Activated CD4-positive, alpha-beta T cell treated with anti-CD3 and anti-CD28 coated beads, Interleukin-2, amount 50 U/mL, for 4 hours (primary cell): ENCODE measurements at regions not wholly inside any gene's neighbourhood (a gene's known extent, or its start where the extent isn't known, plus 50 kb on each side); places are given as distances from the start of the nearest gene placed in this dataset.

Experiments used
- DNase-seq, 2 experiments: peaks; one replicate each; pipeline ENCODE4 v3.0.0-alpha.2; 2020

DNA sequence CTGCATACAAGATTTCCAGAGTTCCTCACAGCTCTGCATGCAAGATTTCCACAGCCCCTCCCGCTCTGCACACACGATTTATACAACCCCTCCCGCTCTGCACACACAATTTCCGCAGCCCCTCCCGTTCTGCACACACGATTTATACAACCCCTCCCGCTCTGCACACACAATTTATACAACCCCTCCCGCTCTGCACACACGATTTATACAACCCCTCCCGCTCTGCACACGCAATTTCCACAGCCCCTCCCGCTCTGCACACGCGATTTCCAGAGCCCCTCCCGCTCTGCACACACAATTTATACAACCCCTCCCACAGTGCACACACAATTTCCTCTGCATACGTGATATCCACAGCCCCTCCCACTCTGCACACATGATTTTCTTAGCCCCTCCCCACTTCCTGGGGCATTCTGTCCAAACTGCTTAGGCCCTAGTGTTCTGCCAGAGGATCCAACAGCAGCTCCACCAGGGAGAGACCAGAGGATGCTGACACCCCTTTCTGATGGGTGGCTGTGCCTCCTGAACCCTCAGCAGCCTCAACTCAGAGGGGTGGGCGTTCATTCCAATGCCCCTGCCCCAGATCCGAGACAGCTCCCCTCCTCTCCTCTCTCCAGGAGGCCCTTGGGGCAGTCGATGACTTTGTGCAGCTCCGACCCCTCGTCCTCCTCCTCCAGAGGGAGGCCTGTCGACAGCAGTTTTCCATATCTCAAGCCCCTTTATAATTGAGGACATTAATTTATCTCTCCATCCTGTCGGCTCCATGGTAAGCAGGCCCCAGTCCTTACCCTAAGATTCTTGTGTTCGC is 671.7 kb downstream of the BRD1 start:
- no peak for DNase-seq

DNA sequence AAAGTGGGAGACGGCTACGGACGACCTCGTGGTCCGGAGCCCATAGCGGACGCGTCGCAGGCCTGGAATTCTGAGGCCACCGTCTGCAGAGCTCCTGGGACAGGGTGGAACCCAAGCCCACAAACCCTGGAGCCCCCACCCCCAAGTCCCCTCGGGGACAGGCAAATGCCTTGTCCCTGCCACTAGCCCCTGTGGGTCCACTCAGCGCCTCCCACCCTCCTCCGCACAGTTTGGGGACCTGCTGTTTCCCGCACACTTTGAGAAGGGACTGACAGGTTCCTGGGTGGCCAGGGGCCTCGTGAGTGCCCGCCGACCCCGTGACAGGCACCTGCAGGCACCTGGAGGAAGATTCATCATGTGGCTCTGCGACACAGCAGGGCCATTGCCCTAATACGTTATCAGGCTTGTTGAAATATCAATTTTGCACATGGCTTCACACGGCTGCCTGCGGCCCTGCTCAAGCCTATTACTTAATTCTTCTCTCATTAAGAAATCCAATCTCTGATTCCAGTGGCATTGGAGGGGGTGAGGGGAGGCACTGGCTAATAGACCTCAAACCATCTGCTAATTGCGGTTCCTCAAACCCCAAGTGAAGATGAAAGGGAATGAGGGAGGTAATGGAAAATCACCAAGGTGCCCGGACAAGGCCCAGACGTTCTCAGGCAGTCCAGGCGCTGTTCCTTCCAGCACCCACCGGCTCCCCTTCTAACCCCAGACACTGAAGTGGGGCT is 672.5 kb downstream of the BRD1 start:
- DNase-seq, result no peak

DNA sequence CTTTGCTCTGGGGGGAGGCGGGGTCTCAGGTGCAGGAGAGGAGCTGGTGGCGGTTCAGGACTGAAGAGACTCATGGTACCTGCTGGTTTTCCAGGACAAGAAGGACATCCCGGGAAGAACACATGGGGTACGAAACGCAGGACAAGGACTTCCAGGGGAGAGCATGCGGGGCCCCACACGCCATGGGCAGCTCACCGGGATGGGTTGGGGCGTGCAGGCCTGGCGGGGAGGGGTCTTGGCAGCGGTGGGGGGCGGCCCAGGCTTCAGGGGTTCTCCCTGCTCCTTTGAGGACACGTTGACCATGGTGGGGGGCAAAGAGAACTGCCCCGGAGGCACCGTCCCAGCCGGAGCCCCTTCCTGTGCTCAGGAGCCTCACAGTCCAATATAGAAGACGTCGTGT is 673.2 kb downstream of the BRD1 start:
- DNase-seq, result no peak

DNA sequence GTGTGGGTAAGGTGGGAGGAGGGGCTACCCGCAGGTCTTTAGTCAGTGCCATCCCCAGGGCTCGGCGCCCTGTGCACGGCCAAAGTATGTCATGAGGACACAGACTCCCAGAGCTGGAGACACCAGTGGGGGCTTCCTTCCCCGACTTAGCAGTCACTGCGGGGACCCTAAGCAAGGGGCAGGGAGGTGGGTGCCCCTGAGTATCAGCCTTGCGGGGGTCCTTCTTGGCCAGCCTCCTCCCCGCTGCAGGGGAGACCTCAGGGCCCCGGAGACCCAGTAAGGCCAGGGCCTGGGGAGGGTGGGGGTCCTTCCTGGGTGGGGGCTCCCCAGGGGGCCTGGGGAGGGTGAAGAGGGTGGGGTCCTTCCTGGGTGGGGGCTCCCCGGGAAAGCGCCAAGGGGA is 673.8 kb downstream of the BRD1 start:
- no peak for DNase-seq

DNA sequence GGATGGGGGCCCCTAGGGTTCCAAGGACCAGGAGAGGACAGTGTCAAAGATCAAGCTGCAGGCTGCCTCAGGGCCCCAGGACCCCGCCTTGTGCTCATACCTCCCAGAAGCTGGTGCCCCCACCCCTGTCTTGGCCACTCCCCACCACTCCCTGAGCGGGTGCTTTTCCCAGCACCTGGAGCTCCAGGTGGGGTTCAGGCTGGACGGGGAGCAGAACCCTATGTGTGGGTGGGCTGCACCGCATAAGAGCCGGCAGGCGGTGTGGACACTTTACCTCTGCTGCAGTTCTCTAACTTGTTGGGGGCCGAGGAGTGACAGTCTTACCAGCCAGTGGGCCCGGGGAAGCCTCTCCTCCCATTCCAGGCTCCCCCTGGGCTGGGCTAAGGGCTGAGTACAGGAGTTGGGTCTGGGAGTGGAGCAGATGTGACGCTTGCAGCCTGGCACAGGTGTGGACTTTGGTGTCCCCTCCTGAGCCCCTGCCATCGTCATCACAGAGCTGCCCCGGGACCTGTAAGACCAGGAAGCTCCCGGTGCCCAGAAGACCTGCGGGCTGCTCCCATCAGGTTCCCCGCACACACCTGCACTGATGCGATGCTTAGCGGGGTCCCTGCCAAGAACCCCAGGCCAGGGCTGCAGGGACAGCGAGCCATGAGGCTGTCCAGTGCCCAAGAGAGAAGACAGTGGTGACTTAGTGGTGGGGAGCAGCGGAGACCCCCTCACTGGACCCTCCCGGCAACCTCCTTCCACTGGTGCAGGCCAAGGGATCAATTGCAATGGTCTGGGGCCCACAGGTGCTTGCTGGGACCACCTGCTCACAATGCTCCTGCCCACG is 674.5 kb downstream of the BRD1 start:
- no peak for DNase-seq

DNA sequence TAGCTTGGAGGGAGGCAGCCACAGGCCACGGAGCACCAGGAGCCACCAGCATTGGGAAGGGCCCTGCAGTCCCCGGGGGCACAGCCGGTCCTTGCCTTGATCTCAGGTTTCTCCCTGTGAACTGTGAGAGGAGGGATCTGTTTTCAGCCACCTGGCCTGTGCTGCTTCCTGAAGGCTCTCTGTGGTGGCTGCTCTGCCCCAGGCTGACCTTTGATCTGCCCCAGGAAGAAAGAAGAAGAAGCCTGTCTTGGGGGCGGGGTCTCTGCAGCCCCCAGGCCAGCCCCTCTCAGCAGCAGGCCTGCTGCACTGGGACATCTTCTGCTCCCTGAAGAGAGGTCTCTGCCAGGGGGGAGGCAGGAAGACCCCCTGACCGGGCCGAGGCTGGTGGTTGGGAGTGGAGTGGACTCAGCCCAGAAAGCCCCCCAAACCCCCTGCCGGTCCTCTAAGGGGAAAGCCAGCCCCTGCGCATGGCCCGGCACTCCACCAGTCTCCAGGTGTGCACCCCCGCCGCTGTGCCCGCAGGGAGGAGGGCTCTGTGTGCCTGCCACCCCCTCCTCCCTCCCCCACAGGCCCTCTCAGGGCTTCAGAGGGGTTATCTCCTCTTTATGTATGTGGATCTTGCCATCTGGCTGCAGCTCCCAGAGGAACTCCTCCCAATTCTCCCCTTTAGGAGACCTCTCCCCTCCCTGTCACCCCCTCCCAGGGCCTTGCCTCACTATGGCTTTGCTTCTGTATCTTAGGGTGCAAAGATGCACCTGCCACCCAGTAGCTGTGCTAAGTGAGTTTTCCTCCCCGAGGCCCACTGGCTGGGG is 675.3 kb downstream of the BRD1 start:
- DNase-seq, result no peak

DNA sequence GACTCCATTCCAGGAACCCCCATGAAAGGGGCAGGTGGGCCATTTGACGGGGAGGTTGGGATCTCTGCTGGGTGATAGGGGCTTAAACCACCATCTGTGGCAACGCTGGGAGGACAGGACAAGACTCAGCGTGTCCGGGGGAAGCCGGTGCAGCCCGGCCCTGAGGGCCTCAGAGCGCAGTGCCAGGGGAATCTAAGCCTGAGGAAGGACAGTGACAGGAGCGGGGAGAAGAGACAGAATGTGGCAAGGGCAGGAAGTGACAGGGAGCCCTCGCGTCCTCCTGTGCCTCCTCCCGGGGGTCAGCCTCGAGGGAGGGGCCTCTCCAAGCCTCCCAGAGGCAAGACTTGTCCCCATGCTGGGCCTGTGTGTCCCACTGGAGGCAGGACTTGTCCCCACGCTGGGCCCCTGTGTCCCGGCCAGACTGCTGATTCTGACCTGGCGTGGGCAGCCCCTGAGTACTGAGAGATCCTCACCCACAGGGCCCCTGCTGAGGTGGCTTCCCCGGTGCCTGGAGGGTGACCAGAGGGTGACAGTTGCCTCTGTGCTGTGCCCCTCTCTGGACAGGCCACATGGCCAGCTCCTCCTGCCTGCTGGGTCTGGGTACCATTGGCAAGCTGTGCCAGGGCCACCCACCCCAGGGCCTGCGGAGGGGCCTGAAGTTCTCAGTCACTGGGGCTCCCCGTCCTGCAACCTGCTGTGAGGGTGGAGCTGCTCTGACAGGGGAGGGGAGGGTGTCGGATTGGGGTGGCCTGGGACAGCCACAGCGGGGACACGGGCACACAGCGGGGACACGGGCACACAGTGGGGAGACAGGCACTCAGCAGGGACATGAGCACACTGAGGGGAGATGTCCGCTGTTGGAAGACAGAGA is 676.2 kb downstream of the BRD1 start:
- no peak for DNase-seq

DNA sequence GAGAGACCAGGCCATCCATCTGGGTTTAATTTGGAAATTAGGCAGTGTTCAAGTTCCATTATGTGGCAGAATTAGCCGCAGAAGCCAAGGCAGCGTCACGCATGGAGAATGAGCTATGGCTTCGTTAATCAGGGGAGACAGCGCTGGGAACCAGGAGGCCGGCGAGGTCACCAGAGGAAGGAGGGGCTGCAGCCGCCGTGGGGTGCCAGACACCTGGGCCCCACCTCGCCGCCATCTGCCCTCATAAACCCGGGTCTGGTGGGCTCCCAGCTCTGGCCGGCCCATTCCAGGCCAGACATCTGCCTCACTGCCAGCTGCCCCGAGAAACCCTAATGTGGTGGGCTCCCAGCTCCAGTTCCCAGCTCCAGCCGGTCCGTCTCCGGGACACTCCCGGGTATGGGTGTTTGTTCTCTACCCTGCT is 676.9 kb downstream of the BRD1 start:
- no peak for DNase-seq

DNA sequence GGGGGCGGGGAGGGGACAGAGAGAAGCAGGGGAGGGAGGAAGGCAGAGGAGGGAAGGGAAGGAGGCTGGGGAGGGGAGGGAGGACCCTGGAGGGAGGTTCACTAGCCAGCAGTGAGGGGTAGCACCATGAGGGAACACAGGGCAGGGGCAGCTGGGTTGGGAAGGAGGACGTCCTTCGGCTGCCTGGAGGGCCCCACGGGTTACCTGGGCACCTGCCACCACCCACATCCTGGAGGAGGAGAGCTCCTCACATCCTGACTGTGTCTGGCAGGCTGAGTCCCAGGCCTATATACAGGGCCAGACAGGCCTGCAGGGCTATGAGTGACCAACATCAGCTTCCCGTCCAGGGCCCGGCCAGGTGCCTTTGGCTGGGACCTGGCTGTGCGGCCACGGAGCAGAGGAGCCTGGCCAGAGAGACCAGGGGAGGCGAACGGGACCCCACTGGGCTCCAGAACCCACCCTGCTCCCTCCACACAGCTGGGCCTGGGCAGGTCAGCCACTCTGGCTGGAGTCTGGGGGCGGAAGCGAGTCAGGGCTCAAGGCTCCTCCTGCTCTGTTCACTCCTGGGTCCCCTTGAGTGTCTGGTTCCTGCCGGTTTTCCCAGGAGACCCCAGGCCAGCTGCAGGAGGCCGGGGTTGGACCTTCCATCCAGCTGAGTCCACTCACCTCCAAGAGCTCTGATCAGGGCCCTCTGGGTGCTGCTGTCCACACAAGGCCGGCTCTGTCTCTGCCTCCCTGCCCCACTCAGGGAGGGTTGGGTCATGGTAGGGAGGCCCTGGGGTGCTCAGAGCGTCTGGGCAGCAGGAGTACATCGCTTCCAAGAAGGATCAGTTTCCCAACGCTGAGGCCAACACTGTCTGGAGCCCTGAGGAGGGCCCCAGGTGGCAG is 677.7 kb downstream of the BRD1 start:
- no peak for DNase-seq

DNA sequence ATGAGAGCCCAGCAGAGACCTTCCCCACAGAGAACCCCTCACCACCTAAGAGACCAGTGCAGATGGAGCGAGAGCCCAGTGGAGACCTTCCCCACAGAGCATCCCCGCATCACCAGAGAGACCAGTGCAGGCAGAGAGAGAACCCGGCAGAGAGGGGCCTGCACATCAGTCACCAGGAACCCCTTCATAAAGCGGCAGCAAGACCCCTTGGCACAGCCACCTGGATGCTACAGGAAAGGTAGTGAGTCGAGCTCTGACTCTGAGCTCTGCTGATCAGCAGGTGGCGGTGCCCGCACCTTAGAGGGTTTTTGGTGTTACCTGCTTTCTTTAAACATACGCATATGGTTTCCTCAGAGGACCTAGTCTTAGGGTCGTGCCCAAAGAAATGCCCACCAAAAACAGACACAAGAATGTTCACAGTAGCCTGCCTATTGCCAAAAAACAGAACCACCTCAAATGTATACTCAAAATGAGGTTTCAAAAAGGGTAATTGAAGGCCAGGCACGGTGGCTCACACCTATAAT is 678.7 kb downstream of the BRD1 start:
- no peak for DNase-seq

DNA sequence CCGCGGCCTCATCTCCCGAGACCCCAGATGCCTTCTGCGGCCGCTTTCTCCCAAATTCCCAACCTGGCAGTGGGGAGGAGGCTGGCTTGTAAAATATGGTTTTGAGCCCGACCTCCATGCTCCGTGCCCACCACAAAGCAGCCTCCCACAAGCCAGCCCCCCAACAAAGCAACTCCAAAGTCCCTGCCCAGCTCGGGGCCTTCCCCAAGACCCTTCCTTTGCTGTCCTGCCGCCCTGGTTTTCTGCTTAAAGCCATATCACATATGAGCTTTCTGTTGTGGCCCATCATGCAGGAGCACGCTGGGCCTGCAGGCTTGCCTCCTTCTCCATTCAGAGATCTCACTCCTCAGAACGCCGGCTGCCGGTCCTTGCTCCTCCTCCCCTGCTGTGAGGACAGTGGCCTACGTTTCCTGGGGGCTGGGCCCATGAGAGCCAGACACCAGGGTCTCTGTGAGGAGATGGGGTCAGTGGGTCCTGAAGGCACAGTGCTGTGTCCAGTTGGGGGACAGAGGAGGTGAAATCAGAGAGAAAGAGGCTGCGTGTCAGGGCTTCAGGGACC is 680.0 kb downstream of the BRD1 start:
- no peak for DNase-seq

DNA sequence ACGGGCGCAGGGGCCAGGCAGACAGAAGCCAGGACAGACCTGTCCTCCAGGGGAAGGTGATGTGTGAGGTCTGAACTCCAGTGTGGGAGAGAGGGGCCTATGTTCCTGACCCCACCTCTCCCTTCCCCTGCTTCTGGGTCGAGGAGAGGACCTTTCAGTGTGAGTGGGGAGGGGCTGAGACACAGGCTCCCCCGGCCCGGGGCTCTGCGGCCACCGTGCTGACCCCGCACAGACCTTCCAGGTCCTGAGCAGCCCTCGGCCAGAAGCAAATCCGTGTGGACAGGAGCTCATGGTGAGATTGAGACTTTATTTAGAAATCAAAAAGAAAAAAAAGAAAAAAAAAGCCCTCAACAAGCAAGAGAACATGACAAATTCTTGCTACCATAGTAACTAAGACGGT is 680.5 kb downstream of the BRD1 start:
- DNase-seq, result no peak

DNA sequence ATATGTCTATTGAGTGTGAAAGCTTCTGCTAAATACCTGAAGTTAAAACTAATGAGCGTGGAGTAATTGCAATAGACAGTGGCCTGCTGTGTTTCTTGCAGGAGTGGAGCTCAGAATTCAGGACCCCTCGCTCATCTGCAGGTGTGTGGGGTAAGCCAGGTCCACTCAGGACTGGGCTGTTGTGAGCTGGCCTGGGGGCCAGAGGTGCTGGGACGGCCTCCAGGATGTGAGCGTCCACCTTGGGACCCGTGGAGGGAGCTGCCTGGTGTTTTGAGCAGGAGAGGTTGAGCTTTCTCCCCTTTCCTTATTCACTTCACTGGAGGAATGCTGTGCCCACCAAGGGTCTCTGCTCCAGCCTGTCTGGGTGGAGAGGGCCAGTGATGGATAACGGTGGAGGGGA is 681.2 kb downstream of the BRD1 start:
- no peak for DNase-seq

DNA sequence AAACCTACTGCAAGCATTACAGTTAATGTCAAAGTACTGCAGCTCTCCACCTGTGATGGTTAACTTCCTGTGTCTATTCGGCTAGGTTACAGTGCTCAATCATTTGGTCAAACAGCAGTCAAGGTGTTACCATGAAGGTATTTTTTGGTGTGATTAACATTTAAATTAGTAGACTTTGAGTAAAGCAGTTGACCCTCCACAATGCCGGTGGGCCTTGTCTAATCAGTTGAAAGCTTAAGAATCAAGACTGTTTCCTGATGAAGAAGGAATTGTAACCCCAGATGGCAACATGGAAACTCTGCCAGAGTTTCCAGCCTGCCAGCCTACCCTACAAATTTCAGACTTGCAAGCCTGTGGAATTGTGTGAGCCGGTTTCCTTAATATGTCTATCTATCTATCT is 683.9 kb downstream of the BRD1 start:
- no peak for DNase-seq

DNA sequence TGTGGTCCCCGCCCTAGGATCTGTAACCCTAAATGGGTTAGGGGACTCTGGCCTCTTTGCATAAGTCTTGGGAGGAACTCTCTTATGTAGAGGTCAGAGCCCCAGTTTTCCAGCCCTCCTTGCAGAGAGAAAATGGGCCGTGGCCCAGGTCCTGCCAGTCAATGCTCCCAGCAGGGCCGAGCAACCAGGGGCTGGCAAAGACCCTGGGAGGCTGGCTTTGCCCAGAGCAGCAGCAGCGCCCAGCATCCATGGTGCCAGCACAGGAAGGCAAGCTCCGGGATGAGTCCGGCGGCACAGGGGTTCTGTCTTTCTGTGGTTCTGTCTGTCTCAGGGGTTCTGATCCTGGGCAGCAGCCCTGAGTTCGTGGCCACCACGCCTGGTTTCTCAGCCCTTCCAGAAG is 684.8 kb downstream of the BRD1 start:
- no peak for DNase-seq

DNA sequence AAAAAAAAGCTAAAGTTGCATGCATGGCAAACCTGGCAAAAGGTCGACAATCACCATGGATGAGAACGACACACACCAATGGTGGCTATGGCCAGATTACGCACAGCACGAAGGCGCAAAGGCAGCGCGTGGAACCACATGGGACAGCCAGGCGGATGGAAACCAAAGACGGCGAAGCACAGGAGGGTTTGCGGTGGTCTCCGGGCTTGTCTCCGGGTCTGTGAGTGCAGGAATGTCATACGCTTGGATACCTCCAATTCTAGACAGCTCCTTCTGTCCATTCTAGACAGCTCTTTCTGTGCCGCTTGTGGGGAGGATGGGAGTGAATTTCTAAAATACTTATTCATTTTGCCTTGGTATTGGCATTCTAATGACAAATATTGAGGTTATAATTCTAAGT is 685.4 kb downstream of the BRD1 start:
- DNase-seq, result no peak

DNA sequence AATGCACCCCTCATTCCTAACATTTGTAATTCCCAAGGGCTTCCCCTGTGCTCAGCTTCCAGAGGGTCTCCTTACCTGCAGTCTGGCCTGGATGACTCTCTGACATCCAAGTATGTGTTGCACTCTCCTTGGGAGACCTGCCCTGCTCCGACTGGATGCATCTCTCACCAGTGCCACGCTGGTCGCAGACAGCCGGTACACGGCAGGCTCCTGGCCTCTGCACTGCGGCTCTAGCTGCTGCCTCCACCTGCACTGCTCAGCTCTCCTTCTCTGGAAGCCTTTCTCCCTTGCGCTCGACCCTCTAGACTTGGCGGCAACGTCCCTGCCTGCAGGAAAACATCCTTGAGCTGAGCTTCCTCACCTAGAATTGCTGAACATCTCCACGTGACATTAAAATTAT is 685.9 kb downstream of the BRD1 start:
- DNase-seq, result no peak

DNA sequence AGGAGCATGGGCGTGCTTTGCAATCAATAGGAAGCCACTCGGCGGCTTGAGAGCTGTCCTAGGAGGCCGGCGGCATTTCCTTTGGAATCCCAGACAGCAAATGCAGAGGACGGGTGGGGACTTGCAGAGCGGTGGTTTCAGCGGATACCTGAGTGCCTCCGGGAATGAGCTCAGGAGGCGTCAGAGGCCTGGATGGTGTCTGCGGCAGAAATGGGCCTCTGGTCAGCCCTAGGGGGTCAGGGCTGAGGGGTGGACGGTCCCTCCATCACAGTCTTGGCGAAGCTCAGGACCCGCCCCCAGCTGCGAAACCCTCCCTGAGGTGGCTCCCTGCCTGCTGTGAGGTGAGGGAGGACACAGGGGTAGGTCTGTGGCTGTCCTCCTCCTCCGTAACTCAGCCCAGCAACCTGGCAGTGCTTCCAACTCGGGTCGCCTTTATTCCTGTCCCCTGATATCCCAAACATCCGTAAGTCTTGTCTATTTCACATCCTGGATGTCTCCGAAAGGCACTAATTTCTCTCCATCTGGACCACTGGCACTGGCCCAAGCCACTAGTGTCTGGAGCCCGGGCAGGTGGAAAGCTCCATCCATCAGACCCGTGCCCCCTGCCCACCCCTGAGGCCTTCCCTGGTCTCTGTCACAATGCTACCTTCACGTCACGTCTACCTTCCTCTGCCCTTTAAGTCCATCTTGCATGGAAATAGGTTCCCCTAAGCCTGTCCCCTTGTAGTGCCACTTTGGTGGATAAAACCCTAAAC is 686.6 kb downstream of the BRD1 start:
- no peak for DNase-seq

DNA sequence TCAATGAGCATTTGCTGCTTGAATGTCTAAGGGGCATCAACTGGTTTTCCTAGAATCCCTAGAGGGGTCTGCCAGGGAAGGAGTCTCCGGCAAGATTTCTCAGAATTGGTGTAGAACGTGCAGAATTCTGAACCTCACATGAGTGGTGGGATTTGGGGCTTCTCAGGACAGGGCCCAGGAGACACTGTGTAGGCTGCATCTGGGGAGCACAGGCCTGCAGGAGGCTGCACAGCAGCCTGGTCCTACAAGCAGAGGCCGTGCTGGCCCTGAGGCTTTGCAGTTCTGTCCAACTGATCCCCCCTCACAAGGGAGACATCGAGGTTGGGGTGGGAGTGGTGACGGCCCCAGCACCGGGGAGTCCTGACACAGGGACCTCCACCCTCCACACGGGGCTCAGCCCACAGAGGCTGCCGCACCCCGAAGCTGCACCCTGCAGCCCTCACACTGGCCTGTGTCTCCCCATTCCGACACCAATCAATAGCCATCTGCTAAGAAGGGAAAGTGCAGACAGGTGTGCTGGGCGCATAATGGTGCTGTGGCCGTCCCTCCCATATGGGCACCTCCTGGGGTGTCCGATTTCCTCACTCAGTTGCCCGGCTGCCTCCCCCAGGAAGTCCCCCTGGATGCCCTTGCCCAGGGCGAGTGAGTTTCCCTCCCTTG is 688.1 kb downstream of the BRD1 start:
- DNase-seq, result no peak
